Right hindlimb (tissue), 1 donor: ENCODE measurements at regions not wholly inside any gene's neighbourhood (a gene's known extent, or its start where the extent isn't known, plus 50 kb on each side); places are given as distances from the start of the nearest gene placed in this dataset.
"Not testable (repeated sequence)": the region's sequence is repeated elsewhere in the genome, so short reads cannot be mapped to it uniquely, and the experiment has no call there.

Experiments
- DNase-seq: peaks from one replicate; pipeline ENCODE4 v3.0.0-alpha.2; 2018

GRCh38 chr12:8396225-8397071 lies 59.3 kb upstream of the CLEC6A start:
- DNase-seq, result peak; percentile 75

- DNase-seq, result not testable (repeated sequence)
Observed at GRCh38 chr12:8397378-8397777, 58.4 kb upstream of the CLEC6A start.

- peak; percentile 36 for DNase-seq
Observed at GRCh38 chr12:8399496-8400034, 56.2 kb upstream of the CLEC6A start.

GRCh38 chr12:8403834-8404233 lies 51.9 kb upstream of the CLEC6A start:
- not testable (repeated sequence) for DNase-seq

- not testable (repeated sequence) for DNase-seq
Observed at GRCh38 chr12:8404341-8404740, 51.4 kb upstream of the CLEC6A start.
